CD4-positive, alpha-beta T cell treated with Interleukin-17A for 4 hours (primary cell): ENCODE measurements at regions not wholly inside any gene's neighbourhood (a gene's known extent, or its start where the extent isn't known, plus 50 kb on each side); places are given as distances from the start of the nearest gene placed in this dataset.
"Not testable (repeated sequence)": the region's sequence is repeated elsewhere in the genome, so short reads cannot be mapped to it uniquely, and the experiment has no call there.

Experiments used
- DNase-seq: peaks from one replicate; pipeline ENCODE4 v3.0.0-alpha.2; 2020; ENCODE audit warnings: mixed read lengths

GRCh38 chr14:85907536-85907935, 377.6 kb downstream of the FLRT2 start:
- DNase-seq: no peak

- DNase-seq: no peak
Observed at GRCh38 chr14:85897808-85898207, 367.9 kb downstream of the FLRT2 start.

- no peak for DNase-seq
Observed at GRCh38 chr14:85895603-85896002, 365.7 kb downstream of the FLRT2 start.

- no peak for DNase-seq
Observed at GRCh38 chr14:85892251-85892650, 362.3 kb downstream of the FLRT2 start.

- no peak for DNase-seq
Observed at GRCh38 chr14:85883966-85884365, 354.0 kb downstream of the FLRT2 start.

GRCh38 chr14:85883101-85883500, 353.2 kb downstream of the FLRT2 start:
- DNase-seq: no peak

GRCh38 chr14:85881935-85882334, 352.0 kb downstream of the FLRT2 start:
- DNase-seq: no peak

GRCh38 chr14:85878874-85879273, 348.9 kb downstream of the FLRT2 start:
- DNase-seq: no peak

GRCh38 chr14:85873006-85873405, 343.1 kb downstream of the FLRT2 start:
- DNase-seq: no peak

GRCh38 chr14:85867450-85867849, 337.5 kb downstream of the FLRT2 start:
- DNase-seq: no peak

- no peak for DNase-seq
Observed at GRCh38 chr14:85865701-85866100, 335.8 kb downstream of the FLRT2 start.

GRCh38 chr14:85858634-85859033, 328.7 kb downstream of the FLRT2 start:
- DNase-seq: no peak

- no peak for DNase-seq
Observed at GRCh38 chr14:85856430-85856829, 326.5 kb downstream of the FLRT2 start.

- no peak for DNase-seq
Observed at GRCh38 chr14:85853996-85854526, 324.1 kb downstream of the FLRT2 start.

- DNase-seq: no peak
Observed at GRCh38 chr14:85852906-85853305, 323.0 kb downstream of the FLRT2 start.

- DNase-seq: not testable (repeated sequence)
Observed at GRCh38 chr14:85852123-85852522, 322.2 kb downstream of the FLRT2 start.

GRCh38 chr14:85830549-85830948, 300.6 kb downstream of the FLRT2 start:
- not testable (repeated sequence) for DNase-seq

GRCh38 chr14:85829601-85830000, 299.7 kb downstream of the FLRT2 start:
- not testable (repeated sequence) for DNase-seq

GRCh38 chr14:85824526-85824925, 294.6 kb downstream of the FLRT2 start:
- no peak for DNase-seq

- DNase-seq: no peak
Observed at GRCh38 chr14:85822236-85822635, 292.3 kb downstream of the FLRT2 start.

GRCh38 chr14:85817430-85817829, 287.5 kb downstream of the FLRT2 start:
- no peak for DNase-seq

- no peak for DNase-seq
Observed at GRCh38 chr14:85813040-85813439, 283.1 kb downstream of the FLRT2 start.

GRCh38 chr14:85811340-85811739, 281.4 kb downstream of the FLRT2 start:
- no peak for DNase-seq

- no peak for DNase-seq
Observed at GRCh38 chr14:85799668-85800067, 269.7 kb downstream of the FLRT2 start.

GRCh38 chr14:85798856-85799255, 268.9 kb downstream of the FLRT2 start:
- no peak for DNase-seq

- DNase-seq: no peak
Observed at GRCh38 chr14:85793533-85793932, 263.6 kb downstream of the FLRT2 start.
